HepG2 (cell line): ENCODE measurements at regions not wholly inside any gene's neighbourhood (a gene's known extent, or its start where the extent isn't known, plus 50 kb on each side); places are given as distances from the start of the nearest gene placed in this dataset.

Source experiments
- DNMT1 ChIP-seq: sonication (generic); formaldehyde crosslinking; IDR thresholded peaks from 2 replicates; pipeline ENCODE4 v1.5.1; 2020; ENCODE audit warnings: mild to moderate bottlenecking, missing genetic modification reagents
- ELF1 ChIP-seq: sonication (generic); formaldehyde crosslinking; IDR thresholded peaks from 2 replicates; pipeline ENCODE4 v1.4.0; 2020; ENCODE audit warnings: missing genetic modification reagents
- GLMP ChIP-seq: sonication (generic); formaldehyde crosslinking; IDR thresholded peaks from 2 replicates; pipeline ENCODE4 v1.9.0; 2021; ENCODE audit warnings: missing genetic modification reagents, mild to moderate bottlenecking, borderline replicate concordance
- HOXA7 ChIP-seq: sonication (generic); formaldehyde crosslinking; IDR thresholded peaks from 2 replicates; pipeline ENCODE4 v1.8.1; 2022; ENCODE audit warnings: mild to moderate bottlenecking, missing genetic modification reagents, moderate library complexity
- KAT7 ChIP-seq: IDR thresholded peaks from 2 replicates; pipeline ENCODE4 v1.6.1; 2018; ENCODE audit warnings: borderline replicate concordance, missing compliant biosample characterization
- MAZ ChIP-seq, 2 experiments: sonication (generic) in 1 of 2; formaldehyde crosslinking in 1 of 2; IDR thresholded peaks; 2 replicates each; pipeline versions ENCODE4 v1.5.0 to v1.6.1; 2012 to 2020; ENCODE audit warnings: low read depth in 2 of 2, mild to moderate bottlenecking in 2 of 2, borderline replicate concordance in 1 of 2, improper control_type of control experiment in 1 of 2, low read length in 1 of 2, missing genetic modification reagents in 1 of 2, moderate library complexity in 1 of 2
- MNT ChIP-seq: fragments of 450-650 bp; IDR thresholded peaks from 2 replicates; pipeline ENCODE4 v1.6.1; 2016
- NCOA2 ChIP-seq: sonication (generic); formaldehyde crosslinking; IDR thresholded peaks from 2 replicates; pipeline ENCODE4 v1.8.0; 2022; ENCODE audit warnings: inconsistent platforms
- SIX4 ChIP-seq: sonication (generic); formaldehyde crosslinking; IDR thresholded peaks from 2 replicates; pipeline ENCODE4 v1.4.0; 2020; ENCODE audit warnings: missing genetic modification reagents
- TBL1XR1 ChIP-seq: fragments of 150-350 bp; IDR thresholded peaks from 2 replicates; pipeline ENCODE4 v1.6.1; 2014; ENCODE audit warnings: borderline replicate concordance, low read length; ENCODE audit not compliant: partially characterized antibody
- TOE1 ChIP-seq: sonication (generic); formaldehyde crosslinking; IDR thresholded peaks from 2 replicates; pipeline ENCODE4 v1.4.0; 2020; ENCODE audit warnings: mild to moderate bottlenecking, missing genetic modification reagents
- USF2 ChIP-seq, 2 experiments: sonication (generic) in 1 of 2; formaldehyde crosslinking in 1 of 2; IDR thresholded peaks; 2 replicates each; pipeline versions ENCODE4 v1.5.1 to v1.6.1; 2011 to 2020; ENCODE audit warnings: borderline replicate concordance in 1 of 2, low read depth in 1 of 2, low read length in 1 of 2, mild to moderate bottlenecking in 1 of 2, missing genetic modification reagents in 1 of 2, moderate library complexity in 1 of 2
- YEATS2 ChIP-seq: sonication (generic); formaldehyde crosslinking; IDR thresholded peaks from 2 replicates; pipeline ENCODE4 v1.4.0; 2020; ENCODE audit warnings: missing genetic modification reagents, borderline replicate concordance
- ZNF512B ChIP-seq: sonication (generic); formaldehyde crosslinking; IDR thresholded peaks from 2 replicates; pipeline ENCODE4 v1.5.1; 2020; ENCODE audit warnings: missing genetic modification reagents, mild to moderate bottlenecking, borderline replicate concordance
- ZNF574 ChIP-seq: sonication (generic); formaldehyde crosslinking; IDR thresholded peaks from 2 replicates; pipeline ENCODE4 v1.4.0; 2020; ENCODE audit warnings: missing genetic modification reagents
- ZNF629 ChIP-seq: sonication (generic); formaldehyde crosslinking; conservative IDR thresholded peaks from 2 replicates; pipeline ENCODE4 v1.5.0; 2020; ENCODE audit warnings: missing genetic modification reagents
- ZNF766 ChIP-seq: sonication (generic); formaldehyde crosslinking; IDR thresholded peaks from 2 replicates; pipeline ENCODE4 v1.5.0; 2020; ENCODE audit warnings: missing genetic modification reagents, borderline replicate concordance

- TF ChIP-seq ZNF574 (CRISPR knock-in tag) (peak; percentile 45; the same call in 1 of the 2 replicates), YEATS2 (CRISPR knock-in tag) (no peak), KAT7 (CRISPR knock-in tag) (no peak), TBL1XR1 (no peak), MNT (no peak), MAZ (IDR thresholded peaks at IDR 0.05; ENCODE audit: borderline replicate concordance, low read depth, low read length) (no peak), MAZ (CRISPR knock-in tag; IDR thresholded peaks at IDR 0.05; ENCODE audit: low read depth) (no peak), NCOA2 (CRISPR knock-in tag) (no peak), ZNF512B (CRISPR knock-in tag) (no peak), ZNF766 (CRISPR knock-in tag) (no peak), GLMP (CRISPR knock-in tag) (no peak), TOE1 (CRISPR knock-in tag) (no peak), ELF1 (CRISPR knock-in tag) (no peak), ZNF629 (CRISPR knock-in tag) (peak; percentile 53; the same call in 1 of the 2 replicates), HOXA7 (CRISPR knock-in tag) (no peak), USF2 (IDR thresholded peaks at IDR 0.05; ENCODE audit: low read depth, low read length) (no peak), USF2 (CRISPR knock-in tag; IDR thresholded peaks at IDR 0.05; ENCODE audit: borderline replicate concordance) (no peak), SIX4 (CRISPR knock-in tag) (no peak), DNMT1 (CRISPR knock-in tag) (no peak)
These were observed 54.6 kb upstream of the RAPGEF2 start (continued) for GRCh38 chr4:159048166-159048886.
